ENCODE measurements at regions not wholly inside any gene's neighbourhood (a gene's known extent, or its start where the extent isn't known, plus 50 kb on each side); places are given as distances from the start of the nearest gene placed in this dataset.

- Mint-ChIP-seq H3K4me1 (no peaks in the 10 kb centered on the region), H3K27ac (no peak overlapping the region), H3K9me3 (peaks cover 0 to 7% (median 0%) of the 10 kb centered on the region in 3 donors), H3K4me3 (no peak overlapping the region), H3K27me3 (no peaks in the 10 kb centered on the region), H3K36me3 (no peaks in the 10 kb centered on the region)
- H3K36me3 ChIP-seq (ENCODE audit: control insufficient read depth in 2 of 2, extremely low read depth in 1 of 2, insufficient read depth in 1 of 2, low read length in 1 of 2), result no peaks in the 10 kb centered on the region
- no peaks in the 10 kb centered on the region for H3K4me1 ChIP-seq (ENCODE audit: control insufficient read depth in 1 of 2, extremely low read depth in 1 of 2, insufficient read depth in 2 of 2, low read length in 2 of 2)
- CTCF ChIA-PET, result no interaction called here
- ATAC-seq (replicated peaks in 1 of 4), result no peak
- POLR2A ChIA-PET, result no interaction called here
- no peaks in the 10 kb centered on the region for H3K27me3 ChIP-seq (replicated peaks in 1 of 2; ENCODE audit: control insufficient read depth in 2 of 2, extremely low read depth in 1 of 2, insufficient read depth in 2 of 2, low read length in 1 of 2)
- no peaks in the 10 kb centered on the region for H3K9me3 ChIP-seq
- 43% methylated on average over 1 of the region's 2 CpGs for WGBS (ENCODE audit: insufficient coverage)
- no peak overlapping the region for H3K27ac ChIP-seq (ENCODE audit: low read length)
- H3K4me3 ChIP-seq (ENCODE audit: control insufficient read depth in 1 of 2, extremely low read depth in 1 of 2, low read length in 1 of 2), result no peak overlapping the region
- no peak for DNase-seq
Observed at GRCh38 chr10:76679030-76679429, 958.6 kb downstream of the KCNMA1 start.

- Histone ChIP-seq H3K36me3 (ENCODE audit: control insufficient read depth in 2 of 2, extremely low read depth in 1 of 2, insufficient read depth in 1 of 2, low read length in 1 of 2) (no peaks in the 10 kb centered on the region), H3K4me1 (ENCODE audit: control insufficient read depth in 1 of 2, extremely low read depth in 1 of 2, insufficient read depth in 2 of 2, low read length in 2 of 2) (no peaks in the 10 kb centered on the region), H3K4me3 (ENCODE audit: control insufficient read depth in 1 of 2, extremely low read depth in 1 of 2, low read length in 1 of 2) (no peak overlapping the region), H3K27me3 (replicated peaks in 1 of 2; ENCODE audit: control insufficient read depth in 2 of 2, extremely low read depth in 1 of 2, insufficient read depth in 2 of 2, low read length in 1 of 2) (no peaks in the 10 kb centered on the region), H3K27ac (ENCODE audit: low read length) (no peak overlapping the region), H3K9me3 (no peaks in the 10 kb centered on the region)
- ChIA-PET CTCF (interaction anchor here in 1 of 2 donors (0.6 kb wide), 1 partner anchor 149 kb away, joined by 3 read pairs; no protein-coding TSS in a partner anchor), POLR2A (no interaction called here)
- WGBS (ENCODE audit: insufficient coverage), result 100% methylated on average over 2 of the region's 4 CpGs
- no peaks in the 10 kb centered on the region for H3K4me1 Mint-ChIP-seq
- no peak overlapping the region for H3K4me3 Mint-ChIP-seq
- ATAC-seq (replicated peaks in 1 of 4) (no peak), DNase-seq (no peak)
- peaks cover 0 to 6% (median 0%) of the 10 kb centered on the region in 3 donors for H3K9me3 Mint-ChIP-seq
- no peaks in the 10 kb centered on the region for H3K27me3 Mint-ChIP-seq
- H3K27ac Mint-ChIP-seq, result no peak overlapping the region
- no peaks in the 10 kb centered on the region for H3K36me3 Mint-ChIP-seq
Observed at GRCh38 chr10:76675951-76676587, 961.5 kb downstream of the KCNMA1 start.

GRCh38 chr10:76675561-76675950 is 962.1 kb downstream of the KCNMA1 start:
- CTCF ChIA-PET, result no interaction called here
- no peaks in the 10 kb centered on the region for H3K4me1 Mint-ChIP-seq
- WGBS (ENCODE audit: insufficient coverage), result no CpG with 5 or more reads among the region's 3 CpGs
- no peak for DNase-seq
- H3K27me3 Mint-ChIP-seq, result no peaks in the 10 kb centered on the region
- ATAC-seq (replicated peaks in 1 of 4), result no peak
- Histone ChIP-seq H3K27ac (ENCODE audit: low read length) (no peak overlapping the region), H3K36me3 (ENCODE audit: control insufficient read depth in 2 of 2, extremely low read depth in 1 of 2, insufficient read depth in 1 of 2, low read length in 1 of 2) (no peaks in the 10 kb centered on the region), H3K9me3 (no peaks in the 10 kb centered on the region), H3K4me3 (ENCODE audit: control insufficient read depth in 1 of 2, extremely low read depth in 1 of 2, low read length in 1 of 2) (no peak overlapping the region), H3K27me3 (replicated peaks in 1 of 2; ENCODE audit: control insufficient read depth in 2 of 2, extremely low read depth in 1 of 2, insufficient read depth in 2 of 2, low read length in 1 of 2) (no peaks in the 10 kb centered on the region), H3K4me1 (ENCODE audit: control insufficient read depth in 1 of 2, extremely low read depth in 1 of 2, insufficient read depth in 2 of 2, low read length in 2 of 2) (no peaks in the 10 kb centered on the region)
- H3K9me3 Mint-ChIP-seq, result peaks cover 0 to 6% (median 0%) of the 10 kb centered on the region in 3 donors
- POLR2A ChIA-PET, result no interaction called here
- no peak overlapping the region for H3K27ac Mint-ChIP-seq
- H3K4me3 Mint-ChIP-seq, result no peak overlapping the region
- no peaks in the 10 kb centered on the region for H3K36me3 Mint-ChIP-seq

GRCh38 chr10:76667408-76668370 is 969.9 kb downstream of the KCNMA1 start:
- peaks cover 4 to 12% (median 6%) of the 10 kb centered on the region in 3 donors for H3K9me3 Mint-ChIP-seq
- H3K36me3 ChIP-seq (ENCODE audit: control insufficient read depth in 2 of 2, extremely low read depth in 1 of 2, insufficient read depth in 1 of 2, low read length in 1 of 2), result no peaks in the 10 kb centered on the region
- no peaks in the 10 kb centered on the region for H3K27me3 Mint-ChIP-seq
- no peaks in the 10 kb centered on the region for H3K27me3 ChIP-seq (replicated peaks in 1 of 2; ENCODE audit: control insufficient read depth in 2 of 2, extremely low read depth in 1 of 2, insufficient read depth in 2 of 2, low read length in 1 of 2)
- WGBS (ENCODE audit: insufficient coverage), result no CpG with 5 or more reads among the region's 4 CpGs
- H3K27ac Mint-ChIP-seq, result no peak overlapping the region
- no peak overlapping the region for H3K4me3 Mint-ChIP-seq
- ChIA-PET CTCF (no interaction called here), POLR2A (no interaction called here)
- DNase-seq (no peak), ATAC-seq (replicated peaks in 1 of 4) (no peak)
- no peaks in the 10 kb centered on the region for H3K9me3 ChIP-seq
- peaks cover 0 to 2% (median 0%) of the 10 kb centered on the region in 3 donors for H3K4me1 Mint-ChIP-seq
- H3K4me3 ChIP-seq (ENCODE audit: control insufficient read depth in 1 of 2, extremely low read depth in 1 of 2, low read length in 1 of 2), result no peak overlapping the region
- no peaks in the 10 kb centered on the region for H3K4me1 ChIP-seq (ENCODE audit: control insufficient read depth in 1 of 2, extremely low read depth in 1 of 2, insufficient read depth in 2 of 2, low read length in 2 of 2)
- no peak overlapping the region for H3K27ac ChIP-seq (ENCODE audit: low read length)
- no peaks in the 10 kb centered on the region for H3K36me3 Mint-ChIP-seq

- Histone ChIP-seq H3K4me1 (ENCODE audit: control insufficient read depth in 1 of 2, extremely low read depth in 1 of 2, insufficient read depth in 2 of 2, low read length in 2 of 2) (no peaks in the 10 kb centered on the region), H3K4me3 (ENCODE audit: control insufficient read depth in 1 of 2, extremely low read depth in 1 of 2, low read length in 1 of 2) (no peak overlapping the region), H3K36me3 (ENCODE audit: control insufficient read depth in 2 of 2, extremely low read depth in 1 of 2, insufficient read depth in 1 of 2, low read length in 1 of 2) (no peaks in the 10 kb centered on the region), H3K9me3 (no peaks in the 10 kb centered on the region), H3K27ac (ENCODE audit: low read length) (no peak overlapping the region), H3K27me3 (replicated peaks in 1 of 2; ENCODE audit: control insufficient read depth in 2 of 2, extremely low read depth in 1 of 2, insufficient read depth in 2 of 2, low read length in 1 of 2) (no peaks in the 10 kb centered on the region)
- Mint-ChIP-seq H3K4me1 (peaks cover 0 to 2% (median 0%) of the 10 kb centered on the region in 3 donors), H3K4me3 (no peak overlapping the region), H3K27ac (no peak overlapping the region), H3K9me3 (peaks cover 0 to 12% (median 4%) of the 10 kb centered on the region in 3 donors), H3K27me3 (no peaks in the 10 kb centered on the region), H3K36me3 (no peaks in the 10 kb centered on the region)
- ChIA-PET POLR2A (no interaction called here), CTCF (no interaction called here)
- ATAC-seq (replicated peaks in 1 of 4) (no peak), DNase-seq (no peak)
- WGBS (ENCODE audit: insufficient coverage), result no CpG with 5 or more reads among the region's 1 CpG
Observed at GRCh38 chr10:76666891-76667290, 970.7 kb downstream of the KCNMA1 start.

GRCh38 chr10:76665029-76665428 is 972.6 kb downstream of the KCNMA1 start:
- peaks cover 0 to 12% (median 4%) of the 10 kb centered on the region in 3 donors for H3K9me3 Mint-ChIP-seq
- ATAC-seq (replicated peaks in 1 of 4) (no peak), DNase-seq (no peak)
- Histone ChIP-seq H3K4me3 (ENCODE audit: control insufficient read depth in 1 of 2, extremely low read depth in 1 of 2, low read length in 1 of 2) (no peak overlapping the region), H3K27me3 (replicated peaks in 1 of 2; ENCODE audit: control insufficient read depth in 2 of 2, extremely low read depth in 1 of 2, insufficient read depth in 2 of 2, low read length in 1 of 2) (no peaks in the 10 kb centered on the region), H3K36me3 (ENCODE audit: control insufficient read depth in 2 of 2, extremely low read depth in 1 of 2, insufficient read depth in 1 of 2, low read length in 1 of 2) (no peaks in the 10 kb centered on the region), H3K27ac (ENCODE audit: low read length) (no peak overlapping the region), H3K9me3 (no peaks in the 10 kb centered on the region), H3K4me1 (ENCODE audit: control insufficient read depth in 1 of 2, extremely low read depth in 1 of 2, insufficient read depth in 2 of 2, low read length in 2 of 2) (no peaks in the 10 kb centered on the region)
- H3K4me3 Mint-ChIP-seq, result no peak overlapping the region
- POLR2A ChIA-PET, result no interaction called here
- WGBS (ENCODE audit: insufficient coverage), result no CpG with 5 or more reads among the region's 4 CpGs
- H3K27ac Mint-ChIP-seq, result no peak overlapping the region
- CTCF ChIA-PET, result no interaction called here
- no peaks in the 10 kb centered on the region for H3K4me1 Mint-ChIP-seq
- H3K36me3 Mint-ChIP-seq, result no peaks in the 10 kb centered on the region
- no peaks in the 10 kb centered on the region for H3K27me3 Mint-ChIP-seq
